ENCODE measurements at regions not wholly inside any gene's neighbourhood (a gene's known extent, or its start where the extent isn't known, plus 50 kb on each side); places are given as distances from the start of the nearest gene placed in this dataset.

DNA sequence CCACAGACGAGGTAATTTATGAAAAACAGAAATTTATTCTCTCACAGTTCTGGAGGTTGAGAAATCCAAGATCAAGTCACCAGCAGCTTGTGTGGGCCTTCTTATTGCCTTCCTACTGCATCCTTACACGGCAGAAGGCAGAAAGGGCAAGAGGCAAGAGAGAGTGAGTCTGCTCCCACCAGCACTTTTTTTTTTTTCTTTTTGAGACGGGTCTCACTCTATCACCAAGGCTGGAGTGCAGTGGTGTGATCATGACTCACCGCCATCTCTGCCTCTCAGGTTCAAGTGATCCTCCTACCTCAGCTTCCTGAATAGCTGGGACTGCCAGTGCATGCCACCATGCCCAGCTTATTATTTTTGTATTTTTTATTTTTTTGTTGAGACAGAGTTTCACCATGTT, 78.5 kb upstream of the HK2 start:
- Histone ChIP-seq H3K9me2 (no peaks in the 10 kb centered on the region), H3K4me2 (no peak overlapping the region), H4K20me1 (ENCODE audit: insufficient read depth) (no peaks in the 10 kb centered on the region), H3K36me3 (replicated peaks in 1 of 2; ENCODE audit: control insufficient read depth in 1 of 2, insufficient read depth in 2 of 2, low read length in 1 of 2) (no peaks in the 10 kb centered on the region), H3K4me3 (ENCODE audit: low read depth in 2 of 2, low read length in 1 of 2) (no peak overlapping the region), H3F3A (replicated peaks; ENCODE audit: insufficient read depth) (no peaks in the 10 kb centered on the region), H2AFZ (ENCODE audit: low read depth) (no peak overlapping the region), H3K9ac (no peak overlapping the region), H3K9me3 (peaks cover 3% of the 10 kb centered on the region; the same call in 1 of the 2 replicates), H3K27me3 (ENCODE audit: insufficient read depth) (no peaks in the 10 kb centered on the region), H3K27ac (ENCODE audit: low read depth in 2 of 2, low read length in 1 of 2) (no peak overlapping the region), H3K79me2 (ENCODE audit: insufficient read depth) (no peaks in the 10 kb centered on the region), H3K4me1 (ENCODE audit: control insufficient read depth in 1 of 2, insufficient read depth in 2 of 2, low read depth in 1 of 2, low read length in 1 of 2) (no peaks in the 10 kb centered on the region)
- DNase-seq: no peak
- TF ChIP-seq JUND (IDR thresholded peaks at IDR 0.05) (no peak), MAX (IDR thresholded peaks at IDR 0.05; ENCODE audit: low read depth) (no peak), TEAD4 (IDR thresholded peaks at IDR 0.05; ENCODE audit: borderline replicate concordance, insufficient read depth) (no peak), SIN3A (IDR thresholded peaks at IDR 0.05; ENCODE audit: borderline replicate concordance, low read depth, low read length) (no peak), RAD21 (IDR thresholded peaks at IDR 0.05; ENCODE audit: low read length) (no peak), TCF12 (IDR thresholded peaks at IDR 0.05) (no peak), FOXM1 (IDR thresholded peaks at IDR 0.05; ENCODE audit: low read depth) (no peak)
- TF ChIP-seq, protein P1, sequence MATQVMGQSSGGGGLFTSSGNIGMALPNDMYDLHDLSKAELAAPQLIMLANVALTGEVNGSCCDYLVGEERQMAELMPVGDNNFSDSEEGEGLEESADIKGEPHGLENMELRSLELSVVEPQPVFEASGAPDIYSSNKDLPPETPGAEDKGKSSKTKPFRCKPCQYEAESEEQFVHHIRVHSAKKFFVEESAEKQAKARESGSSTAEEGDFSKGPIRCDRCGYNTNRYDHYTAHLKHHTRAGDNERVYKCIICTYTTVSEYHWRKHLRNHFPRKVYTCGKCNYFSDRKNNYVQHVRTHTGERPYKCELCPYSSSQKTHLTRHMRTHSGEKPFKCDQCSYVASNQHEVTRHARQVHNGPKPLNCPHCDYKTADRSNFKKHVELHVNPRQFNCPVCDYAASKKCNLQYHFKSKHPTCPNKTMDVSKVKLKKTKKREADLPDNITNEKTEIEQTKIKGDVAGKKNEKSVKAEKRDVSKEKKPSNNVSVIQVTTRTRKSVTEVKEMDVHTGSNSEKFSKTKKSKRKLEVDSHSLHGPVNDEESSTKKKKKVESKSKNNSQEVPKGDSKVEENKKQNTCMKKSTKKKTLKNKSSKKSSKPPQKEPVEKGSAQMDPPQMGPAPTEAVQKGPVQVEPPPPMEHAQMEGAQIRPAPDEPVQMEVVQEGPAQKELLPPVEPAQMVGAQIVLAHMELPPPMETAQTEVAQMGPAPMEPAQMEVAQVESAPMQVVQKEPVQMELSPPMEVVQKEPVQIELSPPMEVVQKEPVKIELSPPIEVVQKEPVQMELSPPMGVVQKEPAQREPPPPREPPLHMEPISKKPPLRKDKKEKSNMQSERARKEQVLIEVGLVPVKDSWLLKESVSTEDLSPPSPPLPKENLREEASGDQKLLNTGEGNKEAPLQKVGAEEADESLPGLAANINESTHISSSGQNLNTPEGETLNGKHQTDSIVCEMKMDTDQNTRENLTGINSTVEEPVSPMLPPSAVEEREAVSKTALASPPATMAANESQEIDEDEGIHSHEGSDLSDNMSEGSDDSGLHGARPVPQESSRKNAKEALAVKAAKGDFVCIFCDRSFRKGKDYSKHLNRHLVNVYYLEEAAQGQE (IDR thresholded peaks at IDR 0.05; ENCODE audit: low read depth, low read length): no peak
- TF ChIP-seq, protein P2, sequence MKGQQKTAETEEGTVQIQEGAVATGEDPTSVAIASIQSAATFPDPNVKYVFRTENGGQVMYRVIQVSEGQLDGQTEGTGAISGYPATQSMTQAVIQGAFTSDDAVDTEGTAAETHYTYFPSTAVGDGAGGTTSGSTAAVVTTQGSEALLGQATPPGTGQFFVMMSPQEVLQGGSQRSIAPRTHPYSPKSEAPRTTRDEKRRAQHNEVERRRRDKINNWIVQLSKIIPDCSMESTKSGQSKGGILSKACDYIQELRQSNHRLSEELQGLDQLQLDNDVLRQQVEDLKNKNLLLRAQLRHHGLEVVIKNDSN (IDR thresholded peaks at IDR 0.05; ENCODE audit: borderline replicate concordance, low read depth): no peak
- ChIA-PET POLR2A (no interaction called here), CTCF (interaction anchor here (0.6 to 0.7 kb wide), 2 partner anchors 236 to 655 kb away, joined by 3 read pairs; no protein-coding TSS in a partner anchor)
- 48% methylated on average over 4 of the region's 4 CpGs for WGBS (ENCODE audit: low lambda C conversion rate)

DNA sequence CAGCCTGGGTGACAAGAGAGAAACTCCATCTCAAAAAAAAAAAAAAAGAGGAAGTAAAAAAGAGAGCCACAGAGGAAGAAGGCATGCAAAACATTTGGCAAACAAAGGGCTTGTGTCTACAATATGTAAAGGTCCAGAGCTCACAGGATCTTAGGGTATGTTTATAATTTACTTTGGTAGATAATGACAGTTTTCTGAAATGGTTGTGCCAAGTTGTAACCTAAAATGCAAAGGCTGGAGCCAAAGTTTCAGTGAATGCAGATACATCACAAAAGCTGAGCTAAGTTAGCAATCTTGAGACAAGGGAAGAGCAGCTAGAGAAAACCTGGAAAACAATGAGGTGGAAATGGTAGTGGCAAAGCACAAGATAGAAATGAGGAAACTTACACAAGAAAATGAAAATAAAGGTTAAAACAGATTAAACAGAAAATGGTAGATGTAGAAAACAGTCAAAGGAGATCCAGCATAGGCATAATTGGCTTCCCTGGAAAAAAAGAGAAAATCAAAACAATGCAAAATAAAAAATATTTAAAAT, 77.5 kb upstream of the HK2 start:
- Histone ChIP-seq H3F3A (replicated peaks; ENCODE audit: insufficient read depth) (no peaks in the 10 kb centered on the region), H3K9ac (no peak overlapping the region), H3K9me3 (peaks cover 3% of the 10 kb centered on the region; the same call in 1 of the 2 replicates), H2AFZ (ENCODE audit: low read depth) (no peak overlapping the region), H4K20me1 (ENCODE audit: insufficient read depth) (no peaks in the 10 kb centered on the region), H3K79me2 (ENCODE audit: insufficient read depth) (no peaks in the 10 kb centered on the region), H3K4me3 (ENCODE audit: low read depth in 2 of 2, low read length in 1 of 2) (no peak overlapping the region), H3K9me2 (no peaks in the 10 kb centered on the region), H3K27me3 (ENCODE audit: insufficient read depth) (no peaks in the 10 kb centered on the region), H3K36me3 (replicated peaks in 1 of 2; ENCODE audit: control insufficient read depth in 1 of 2, insufficient read depth in 2 of 2, low read length in 1 of 2) (no peaks in the 10 kb centered on the region), H3K4me2 (no peak overlapping the region), H3K27ac (ENCODE audit: low read depth in 2 of 2, low read length in 1 of 2) (no peak overlapping the region), H3K4me1 (ENCODE audit: control insufficient read depth in 1 of 2, insufficient read depth in 2 of 2, low read depth in 1 of 2, low read length in 1 of 2) (no peaks in the 10 kb centered on the region)
- ChIA-PET CTCF (no interaction called here), POLR2A (no interaction called here)
- no peak for DNase-seq
- no peak for TF ChIP-seq NFIC (IDR thresholded peaks at IDR 0.05; ENCODE audit: borderline replicate concordance)
- TF ChIP-seq, protein P1 (IDR thresholded peaks at IDR 0.05; ENCODE audit: low read depth, low read length): no peak
- TF ChIP-seq, protein P3, sequence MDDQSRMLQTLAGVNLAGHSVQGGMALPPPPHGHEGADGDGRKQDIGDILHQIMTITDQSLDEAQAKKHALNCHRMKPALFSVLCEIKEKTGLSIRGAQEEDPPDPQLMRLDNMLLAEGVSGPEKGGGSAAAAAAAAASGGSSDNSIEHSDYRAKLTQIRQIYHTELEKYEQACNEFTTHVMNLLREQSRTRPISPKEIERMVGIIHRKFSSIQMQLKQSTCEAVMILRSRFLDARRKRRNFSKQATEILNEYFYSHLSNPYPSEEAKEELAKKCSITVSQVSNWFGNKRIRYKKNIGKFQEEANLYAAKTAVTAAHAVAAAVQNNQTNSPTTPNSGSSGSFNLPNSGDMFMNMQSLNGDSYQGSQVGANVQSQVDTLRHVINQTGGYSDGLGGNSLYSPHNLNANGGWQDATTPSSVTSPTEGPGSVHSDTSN (IDR thresholded peaks at IDR 0.05): no peak
- TF ChIP-seq ZBTB33 (IDR thresholded peaks at IDR 0.05; ENCODE audit: borderline replicate concordance, low read depth): no peak
- TF ChIP-seq MEF2A (IDR thresholded peaks at IDR 0.05; ENCODE audit: borderline replicate concordance, low read depth): no peak

Measured in SK-N-SH (cell line).